GM18498 (cell line): ENCODE measurements at regions not wholly inside any gene's neighbourhood (a gene's known extent, or its start where the extent isn't known, plus 50 kb on each side); places are given as distances from the start of the nearest gene placed in this dataset.

Source experiments
- ATAC-seq: cut with Tn5 transposase; IDR thresholded peaks from one replicate; pipeline ENCODE4 v1.9.1; 2021; ENCODE audit warnings: mild to moderate bottlenecking, moderate library complexity; ENCODE audit not compliant: unreplicated experiment

DNA sequence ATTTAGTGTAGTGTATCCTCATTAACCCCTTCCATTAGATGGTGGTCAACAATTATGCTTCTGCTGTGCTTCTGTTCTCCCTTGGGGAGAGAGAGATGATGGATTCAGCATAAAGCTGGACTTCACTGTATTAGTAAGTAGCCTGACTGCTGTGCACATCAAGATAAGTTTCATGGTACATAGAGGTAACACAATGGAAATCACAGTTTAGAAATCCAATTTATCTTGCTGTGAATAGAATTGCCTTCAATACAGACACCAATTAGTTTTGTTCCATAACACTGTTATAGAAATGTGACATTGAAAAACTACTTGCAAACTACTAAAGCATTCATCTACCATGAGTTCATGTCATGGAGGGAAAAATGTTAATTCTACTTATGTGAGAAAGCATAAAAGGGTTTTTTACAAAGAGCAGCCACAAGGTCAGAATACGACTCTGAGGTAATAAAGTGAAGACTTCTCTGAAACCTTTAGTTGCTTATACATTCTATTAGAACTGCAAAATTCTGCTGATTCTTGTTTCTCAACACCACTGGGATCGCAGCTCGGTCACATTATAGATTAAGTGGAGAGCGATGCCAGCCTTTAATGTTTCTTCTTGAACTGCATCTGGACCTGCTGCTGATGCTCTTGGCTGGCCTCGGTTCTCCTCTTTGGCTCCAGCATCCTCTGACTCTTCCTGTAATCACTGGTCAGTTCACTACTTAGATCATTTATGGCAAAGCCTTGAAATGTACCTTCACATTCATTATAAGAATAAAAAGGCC lies 190.8 kb downstream of the ATP23 start:
- ATAC-seq, result no peak

DNA sequence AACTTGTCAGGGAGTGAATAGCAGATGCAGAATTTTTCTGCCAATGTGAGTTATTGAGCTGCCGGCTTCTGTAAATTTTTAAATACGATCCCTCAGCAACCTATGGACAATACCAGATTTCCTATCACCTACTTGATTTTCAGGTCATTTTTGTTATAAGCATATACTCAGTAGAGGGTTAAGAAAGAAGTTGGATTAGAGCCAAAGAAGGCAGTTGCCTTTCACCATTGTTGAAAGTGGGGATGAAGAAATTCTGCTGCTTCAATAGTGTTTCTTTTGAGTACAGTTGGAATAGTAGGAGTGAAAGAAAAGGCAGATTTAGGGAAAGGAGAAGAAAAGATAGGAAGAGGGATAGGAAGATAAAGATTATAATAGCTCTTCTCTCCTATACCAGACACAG lies 197.1 kb downstream of the ATP23 start:
- no peak for ATAC-seq

DNA sequence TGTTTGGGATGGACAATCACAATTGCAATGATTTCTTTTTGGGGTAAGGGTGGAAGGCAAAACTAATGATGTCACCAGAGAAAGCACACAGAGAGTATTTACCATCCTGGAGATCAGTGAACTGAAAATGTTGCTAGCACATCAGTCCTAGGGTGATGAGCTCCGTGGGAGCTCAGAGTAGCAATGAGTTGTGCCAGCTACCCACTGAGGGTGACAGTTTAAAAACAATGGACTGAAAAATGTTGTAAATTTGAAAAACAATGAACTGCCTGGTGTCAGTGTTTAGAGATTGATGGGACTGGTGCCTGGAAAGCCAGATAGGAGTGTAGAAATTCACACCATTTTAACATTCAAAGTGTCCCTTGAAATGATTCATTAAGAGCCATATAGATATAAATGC lies 198.5 kb downstream of the ATP23 start:
- no peak for ATAC-seq

DNA sequence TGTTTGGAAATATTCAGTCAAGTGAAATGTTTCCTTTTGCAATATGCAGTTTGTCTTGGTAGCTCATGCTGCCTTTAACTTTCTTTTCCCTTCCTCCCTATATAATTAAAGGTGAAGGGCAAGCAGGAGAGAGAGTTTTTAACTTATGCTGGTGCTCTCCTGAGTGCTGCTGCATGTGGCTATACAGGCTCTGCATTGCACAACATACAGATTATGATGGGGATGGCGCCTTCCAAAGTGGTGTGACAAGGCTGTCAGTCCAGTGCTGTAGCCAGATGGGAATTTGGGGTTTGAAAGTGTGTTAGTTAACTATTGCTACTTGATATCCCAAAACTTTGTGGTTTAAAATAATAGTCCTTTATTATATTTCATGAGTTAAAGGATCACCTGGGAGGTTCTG lies 199.0 kb downstream of the ATP23 start:
- no peak for ATAC-seq

DNA sequence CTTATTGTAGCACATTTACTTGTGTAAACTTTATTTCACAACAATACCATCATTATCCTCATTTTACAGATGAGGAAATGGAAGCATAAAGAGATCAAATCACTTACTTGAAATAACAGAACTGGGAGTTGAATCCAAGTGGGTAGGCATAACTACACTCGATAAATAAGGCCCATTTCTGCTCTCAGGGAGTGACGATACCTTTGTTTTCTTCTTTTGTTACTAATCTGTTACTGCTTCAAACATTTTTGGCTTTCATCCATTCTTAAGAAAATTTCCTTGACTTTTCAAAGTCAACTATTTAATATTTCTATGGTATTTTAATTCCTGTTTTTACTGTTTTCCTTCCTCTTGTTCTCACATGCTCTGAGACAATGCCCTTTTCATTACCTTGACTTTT lies 201.6 kb downstream of the ATP23 start:
- ATAC-seq, result no peak

DNA sequence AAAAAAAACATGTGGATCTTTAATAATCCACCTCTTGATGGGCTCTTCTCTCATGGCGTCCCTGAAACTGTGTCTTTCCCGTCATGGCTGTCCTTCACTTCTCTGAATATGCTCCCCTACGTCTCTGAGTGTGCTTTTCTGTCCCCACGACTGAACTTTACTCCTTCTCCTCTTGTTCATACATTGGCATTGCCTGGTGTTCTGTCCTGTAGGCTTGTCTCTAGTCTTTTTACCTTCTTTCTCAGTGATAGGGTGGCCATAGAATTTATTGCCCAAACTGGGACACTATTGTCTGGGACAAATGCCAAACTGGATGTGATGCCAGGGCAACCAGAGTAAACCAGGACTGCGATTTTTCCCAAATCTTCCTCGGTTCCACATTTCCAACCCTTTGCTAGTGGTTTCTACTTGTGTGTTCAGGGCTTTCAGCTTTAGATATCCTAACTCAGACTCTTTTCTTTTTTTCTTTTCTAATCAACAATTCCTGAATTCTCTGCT lies 202.2 kb downstream of the ATP23 start:
- ATAC-seq, result no peak

DNA sequence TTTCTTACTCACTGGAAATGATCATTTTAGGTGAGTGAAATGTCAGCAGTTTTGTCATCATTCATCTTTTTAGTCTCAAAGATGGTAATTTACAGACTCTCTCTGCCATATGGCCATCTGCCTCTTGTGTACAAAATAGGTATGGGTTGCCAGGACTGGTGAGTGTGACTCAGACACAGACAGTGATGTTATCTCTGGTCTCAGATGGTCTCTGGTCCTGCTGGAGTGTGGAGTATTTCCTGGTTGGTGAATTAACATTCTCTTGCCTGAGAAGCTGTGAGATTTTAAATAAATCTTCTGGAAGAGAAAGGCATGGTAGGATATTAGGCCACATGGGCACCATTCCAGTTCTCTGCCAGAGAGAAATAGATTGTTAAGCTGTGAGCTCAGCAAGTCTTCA lies 207.0 kb downstream of the ATP23 start:
- no peak for ATAC-seq

DNA sequence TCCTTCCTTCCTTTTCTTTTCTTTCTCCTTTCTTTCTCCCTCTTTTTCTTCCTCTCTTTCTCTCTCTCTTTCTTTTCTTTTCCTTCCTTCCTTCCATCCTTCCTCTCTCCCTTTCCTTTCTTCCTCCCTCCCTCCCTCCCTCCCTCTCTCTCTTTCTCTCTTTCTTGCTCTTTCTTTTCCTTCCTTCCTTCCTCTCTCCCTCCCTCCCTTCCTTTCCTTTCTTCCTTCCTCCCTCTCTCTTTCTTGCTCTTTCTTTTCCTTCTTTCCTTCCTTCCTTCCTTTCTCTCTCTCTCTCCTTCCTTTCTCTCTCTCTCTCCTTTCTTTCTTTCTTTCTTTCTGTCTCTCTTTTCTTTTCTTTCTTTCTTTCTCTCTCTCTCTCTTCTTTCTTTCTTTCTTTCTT lies 207.6 kb downstream of the ATP23 start:
- ATAC-seq, result no peak

DNA sequence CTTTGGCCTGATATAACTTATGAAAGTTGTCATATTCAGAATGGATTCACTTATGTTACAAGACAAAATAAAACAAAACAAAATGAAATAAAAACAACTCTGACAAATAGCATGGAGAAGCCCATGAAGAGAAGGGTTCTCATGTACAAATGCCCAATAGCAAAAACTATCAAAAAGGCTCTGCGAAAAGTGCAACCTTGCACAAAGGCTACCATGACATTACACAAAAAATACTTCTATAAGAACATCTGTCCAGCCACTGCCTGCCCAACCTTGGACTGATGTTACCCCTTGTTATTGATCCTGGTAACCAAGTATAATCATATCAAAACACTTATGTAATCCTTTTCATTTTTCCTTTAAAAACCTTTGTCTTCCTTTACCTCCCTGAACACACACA lies 213.0 kb downstream of the ATP23 start:
- no peak for ATAC-seq

DNA sequence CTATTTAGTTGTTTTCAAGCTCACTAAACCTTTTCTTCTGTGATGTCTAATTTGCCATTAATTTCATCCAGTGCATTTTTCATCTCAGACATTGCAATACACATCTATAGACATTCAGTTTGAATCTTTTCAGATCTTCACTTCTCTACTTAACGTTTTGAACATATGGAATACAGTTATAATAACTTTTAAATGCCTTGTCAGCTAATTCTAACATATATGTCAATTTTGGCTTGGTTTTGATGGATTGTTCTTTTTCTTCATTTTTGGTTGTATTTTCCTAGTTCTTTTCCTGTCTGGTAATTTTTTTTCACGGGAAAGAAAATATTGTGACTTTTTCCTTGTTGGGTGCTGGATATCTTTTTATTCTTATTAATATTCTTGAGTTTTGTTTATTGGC lies 215.3 kb downstream of the ATP23 start:
- ATAC-seq, result no peak

DNA sequence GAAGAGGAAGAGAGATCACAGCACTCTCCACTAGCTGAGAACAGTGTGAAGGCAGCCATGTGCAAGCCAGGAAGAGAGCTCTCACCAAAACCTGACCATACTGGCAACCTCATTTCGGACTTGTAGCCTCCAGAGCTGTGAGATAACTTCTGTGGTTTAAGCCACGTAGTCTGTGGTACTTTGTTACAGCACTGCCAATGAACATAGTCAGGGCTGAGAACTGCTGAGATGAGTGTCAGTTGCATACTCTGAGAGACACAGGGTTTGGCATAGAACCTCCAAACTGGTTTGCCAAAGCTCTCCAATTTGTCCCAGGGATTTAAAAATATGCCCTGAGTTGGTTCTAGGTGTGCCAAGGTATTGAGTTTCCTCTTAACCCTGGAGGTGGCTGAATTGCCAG lies 218.6 kb downstream of the ATP23 start:
- no peak for ATAC-seq

DNA sequence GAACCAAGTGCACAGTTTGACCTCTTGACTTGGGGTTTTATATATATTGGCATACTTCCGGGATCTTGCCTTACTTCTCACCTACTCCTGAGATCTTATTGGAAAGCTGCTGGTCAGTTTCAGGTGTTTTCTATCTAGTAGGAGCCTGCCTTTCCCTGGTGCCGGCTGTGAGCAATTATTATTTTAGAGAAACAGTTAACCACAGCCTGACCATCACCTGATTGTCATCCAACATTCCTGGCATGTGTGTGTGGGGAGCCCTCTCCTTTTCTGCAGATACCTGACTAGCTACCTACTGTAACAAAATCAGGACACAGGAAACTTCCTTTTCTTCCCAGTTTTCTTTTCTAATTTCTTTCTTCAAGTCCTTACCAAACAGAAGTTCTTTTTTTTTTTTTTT lies 220.4 kb downstream of the ATP23 start:
- no peak for ATAC-seq

DNA sequence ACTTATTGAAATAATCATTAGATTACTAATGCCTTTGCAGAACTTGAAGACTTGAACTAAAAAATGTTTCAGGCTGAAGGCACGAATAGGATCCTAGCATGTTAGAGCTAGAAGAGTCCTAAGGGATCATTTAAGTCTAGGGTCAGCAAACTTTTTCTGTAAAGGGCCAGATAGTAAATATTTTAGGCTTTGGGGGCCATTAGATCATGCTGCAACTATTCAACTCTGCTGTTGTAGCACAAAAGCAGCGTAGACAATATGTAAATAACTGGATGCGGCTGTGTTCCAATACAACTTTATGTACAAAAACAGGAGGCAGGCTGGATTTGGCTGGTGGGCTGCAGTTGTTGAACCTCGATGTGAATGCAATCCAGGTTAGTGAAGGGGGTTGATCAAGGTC lies 221.7 kb downstream of the ATP23 start:
- no peak for ATAC-seq

DNA sequence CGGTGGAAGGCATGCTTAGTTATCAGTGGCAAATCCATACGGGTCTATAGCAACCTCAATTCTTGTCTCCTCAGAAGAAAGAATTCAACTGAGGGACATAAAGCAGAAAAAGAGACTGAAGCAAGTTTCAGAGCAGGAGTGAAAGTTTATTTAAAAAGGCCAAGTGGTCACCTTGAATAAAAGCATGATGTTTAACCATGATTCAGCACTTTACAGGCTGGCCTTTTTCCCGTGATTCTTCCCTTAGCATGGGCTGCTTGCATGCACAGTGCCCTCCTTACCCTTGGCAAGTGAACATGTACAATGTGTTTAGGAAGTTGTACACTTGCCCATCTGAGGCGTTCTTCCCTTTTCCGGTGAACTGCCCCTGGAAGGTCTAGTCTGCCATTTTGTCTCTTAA lies 225.3 kb downstream of the ATP23 start:
- ATAC-seq, result no peak

DNA sequence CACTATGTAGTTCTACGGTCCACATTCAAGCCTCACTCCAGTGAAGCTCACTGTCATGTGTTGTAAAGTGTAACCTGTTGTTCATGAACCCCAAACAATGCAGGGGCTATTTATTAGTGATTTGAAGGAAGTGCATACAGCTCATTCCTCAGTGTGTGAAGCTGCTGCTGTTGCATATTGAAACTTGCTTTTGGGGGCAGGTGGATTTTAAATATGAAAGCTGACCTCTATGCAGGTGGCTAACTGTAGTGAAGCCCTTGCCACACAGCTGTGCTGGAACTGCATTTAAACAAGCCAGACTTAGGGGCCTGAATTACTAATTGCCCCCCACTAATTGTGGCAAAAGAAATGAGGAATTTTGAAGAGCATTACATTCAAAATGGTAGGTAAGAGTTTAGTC lies 226.3 kb downstream of the ATP23 start:
- no peak for ATAC-seq

DNA sequence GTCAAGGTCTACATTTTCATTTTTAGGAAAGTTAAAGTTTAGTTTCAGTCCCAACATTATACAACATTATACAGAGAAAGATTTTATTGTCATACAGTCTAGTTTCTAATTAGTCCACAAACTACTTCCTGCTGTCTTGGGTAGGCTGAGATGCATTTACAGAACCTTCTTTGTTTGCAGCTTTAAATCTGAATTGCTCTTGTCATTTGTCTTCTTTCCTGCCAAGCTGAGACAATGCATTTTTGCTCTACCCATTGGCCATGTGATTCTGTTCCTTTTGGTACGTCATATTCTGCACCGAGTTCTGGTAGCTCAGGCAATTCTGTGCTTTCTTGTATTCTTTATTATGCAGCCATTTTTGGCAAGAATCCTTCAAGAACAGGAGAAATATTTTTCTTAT lies 228.5 kb downstream of the ATP23 start:
- ATAC-seq, result no peak

DNA sequence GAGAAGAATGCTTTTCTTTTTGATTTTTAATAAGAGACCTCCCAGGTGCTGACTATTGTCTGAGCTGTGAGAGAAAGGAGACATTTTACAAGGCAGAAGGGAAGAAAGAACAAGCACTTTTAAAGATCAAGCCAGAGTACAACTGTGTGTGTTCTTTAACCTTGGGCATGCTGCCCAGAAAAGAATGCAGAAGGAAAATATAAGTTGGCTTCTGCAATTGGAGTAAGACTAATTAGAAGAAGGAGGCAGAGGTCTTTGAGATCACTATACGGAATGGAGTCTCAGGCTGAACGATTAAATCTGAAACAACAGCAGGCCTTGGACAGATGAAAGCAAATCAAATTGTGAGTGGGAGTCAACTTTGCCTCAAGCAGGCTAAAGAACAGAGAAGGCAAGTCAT lies 230.5 kb downstream of the ATP23 start:
- ATAC-seq, result no peak

DNA sequence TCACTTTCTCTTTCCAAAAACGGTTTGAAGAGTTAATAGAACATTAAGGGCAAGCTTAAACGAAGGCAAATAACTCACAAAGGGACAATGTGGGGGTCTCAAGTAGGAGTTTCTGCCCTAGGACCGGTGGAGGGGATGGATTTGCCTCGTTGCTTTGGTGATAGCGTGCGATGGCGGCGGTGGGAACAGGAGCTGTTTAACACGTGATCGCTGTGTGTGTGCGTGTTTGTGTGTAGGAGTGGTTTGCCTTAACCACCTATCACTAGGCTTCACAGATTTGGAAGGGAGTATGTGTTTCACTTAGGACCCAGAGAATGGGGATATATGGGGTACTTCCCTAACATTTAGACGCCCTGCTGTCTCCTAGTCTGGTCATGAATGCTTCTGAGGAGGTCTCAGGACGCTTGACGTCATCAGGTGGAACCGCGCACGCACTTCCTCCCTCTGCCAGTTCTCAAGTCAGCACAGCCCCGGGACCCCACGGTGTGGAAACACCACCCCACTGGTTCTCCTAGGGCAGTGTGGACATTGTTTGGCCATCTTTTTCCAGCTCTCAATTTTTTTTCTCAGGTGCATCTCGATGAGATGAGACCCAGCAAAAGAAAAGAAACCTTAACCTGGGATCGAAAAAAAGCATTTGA lies 231.2 kb downstream of the ATP23 start:
- no peak for ATAC-seq

DNA sequence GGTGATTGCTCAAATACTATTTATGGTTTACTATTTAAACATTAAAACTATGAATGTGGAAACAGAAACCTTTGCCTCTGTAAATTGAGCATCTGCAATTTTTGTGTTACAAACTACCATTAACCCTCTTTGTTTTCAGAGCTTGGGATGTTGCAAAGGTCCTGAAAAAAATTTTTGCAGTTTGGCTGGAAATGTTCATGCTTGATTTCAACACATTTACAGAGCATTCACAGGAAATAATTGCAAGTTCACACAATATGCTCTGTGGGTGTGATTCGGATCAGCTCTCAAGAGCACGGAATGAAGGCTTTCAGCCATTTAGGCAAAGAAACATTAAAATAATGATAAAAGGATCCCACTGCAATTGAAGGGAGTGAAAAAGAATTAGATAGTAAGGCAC lies 232.9 kb downstream of the ATP23 start:
- no peak for ATAC-seq

DNA sequence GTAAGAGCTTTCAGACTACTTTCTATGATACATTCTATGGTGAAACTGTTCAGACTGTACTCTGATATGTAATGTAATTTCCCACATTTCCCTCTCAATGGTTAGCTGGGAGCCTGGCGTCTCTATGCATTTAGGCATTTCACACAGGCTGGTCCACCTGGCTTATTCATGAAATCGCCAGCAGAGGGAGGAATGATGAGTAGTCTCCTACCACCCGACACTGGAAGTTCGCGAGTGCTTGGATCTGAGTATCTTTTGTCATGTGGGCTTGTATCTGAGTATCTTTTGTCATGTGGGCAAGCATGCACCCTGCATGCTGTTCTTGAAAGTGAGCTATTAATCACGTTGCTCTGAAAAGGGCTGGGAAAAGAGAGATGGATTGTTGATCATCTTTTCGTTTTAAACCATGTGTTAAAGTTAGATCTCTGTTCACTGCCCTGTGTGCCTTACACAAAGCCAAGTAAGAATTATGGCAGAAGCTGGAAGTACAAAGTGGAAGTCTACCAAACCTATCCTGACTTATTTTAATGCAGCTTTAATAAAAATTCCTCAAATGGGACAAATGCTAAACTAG lies 235.0 kb downstream of the ATP23 start:
- no peak for ATAC-seq

DNA sequence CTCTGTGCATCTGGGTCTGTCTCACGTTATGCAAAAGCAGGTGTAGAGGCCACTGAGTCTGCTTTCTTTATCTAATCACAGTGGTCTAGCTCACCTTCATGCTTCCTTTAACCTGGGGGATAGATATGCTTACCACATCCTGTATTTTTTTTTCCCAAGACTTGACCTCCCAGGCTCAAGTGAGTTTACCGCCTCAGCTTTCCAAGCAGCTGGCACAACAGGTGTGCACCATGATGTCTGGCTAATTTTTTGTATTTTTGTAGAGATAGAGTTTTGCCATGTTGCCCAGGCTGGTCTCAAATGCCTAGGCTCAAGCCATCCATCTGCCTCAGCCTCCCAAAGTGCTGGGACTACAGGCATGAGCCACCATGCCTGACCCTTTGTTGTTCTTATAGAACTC lies 236.0 kb downstream of the ATP23 start:
- ATAC-seq, result no peak

DNA sequence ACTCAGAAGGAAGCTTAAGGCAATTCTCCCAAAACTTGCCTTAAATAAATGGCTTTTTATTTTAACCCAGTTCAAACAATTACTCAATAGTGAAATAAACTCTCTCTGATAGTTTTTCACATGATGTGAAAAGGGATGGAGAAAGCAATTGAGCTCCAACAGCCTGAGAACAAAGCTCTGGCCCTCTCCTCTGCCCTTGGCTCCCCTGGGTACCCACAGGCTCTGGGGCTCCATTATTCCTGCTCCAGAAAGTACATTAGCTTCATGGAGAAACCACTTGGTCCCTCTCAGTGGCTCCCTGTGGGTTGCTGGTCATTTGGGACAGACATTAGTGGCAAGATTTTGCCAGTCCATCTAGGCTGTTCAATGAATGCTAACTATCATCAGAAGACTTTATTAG lies 242.8 kb downstream of the ATP23 start:
- ATAC-seq, result no peak
